ENCODE measurements at regions not wholly inside any gene's neighbourhood (a gene's known extent, or its start where the extent isn't known, plus 50 kb on each side); places are given as distances from the start of the nearest gene placed in this dataset.

- TF ChIP-seq ZFP3 (CRISPR knock-in tag; IDR thresholded peaks at IDR 0.05), result no peak
- TF ChIP-seq CSDC2 (CRISPR knock-in tag; IDR thresholded peaks at IDR 0.05), result no peak
- no peak for TF ChIP-seq RARB (CRISPR knock-in tag; IDR thresholded peaks at IDR 0.05)
- no peak for TF ChIP-seq ZFP30 (CRISPR knock-in tag; IDR thresholded peaks at IDR 0.05)
- TF ChIP-seq SNAI2 (CRISPR knock-in tag; IDR thresholded peaks at IDR 0.05), result no peak
- TF ChIP-seq OSR1 (CRISPR knock-in tag; IDR thresholded peaks at IDR 0.05), result no peak
- TF ChIP-seq ARNTL (CRISPR knock-in tag; IDR thresholded peaks at IDR 0.05; ENCODE audit: borderline replicate concordance, low read depth), result no peak
- no peak for TF ChIP-seq TOX (CRISPR knock-in tag; IDR thresholded peaks at IDR 0.05; ENCODE audit: borderline replicate concordance)
- TF ChIP-seq PATZ1 (CRISPR knock-in tag; IDR thresholded peaks at IDR 0.05; ENCODE audit: borderline replicate concordance), result no peak
- TF ChIP-seq ZNF565 (CRISPR knock-in tag; conservative IDR thresholded peaks at IDR 0.05; ENCODE audit: low read depth), result no peak
- no peak for TF ChIP-seq ZNF70 (CRISPR knock-in tag; IDR thresholded peaks at IDR 0.05)
These were observed 136.3 kb downstream of the INHBA start for GRCh38 chr7:41566581-41566980.

Measured in SK-N-SH treated with all-trans-retinoic acid at 6 μM for 48 hours (cell line).